GM12878 (cell line): ENCODE measurements at regions not wholly inside any gene's neighbourhood (a gene's known extent, or its start where the extent isn't known, plus 50 kb on each side); places are given as distances from the start of the nearest gene placed in this dataset.

Experiments used
- ATAC-seq: fragments of 200-7000 bp; cut with Tn5 transposase; 3 replicates; pipeline ENCODE4 v1.9.1; 2020; ENCODE audit warnings: mild to moderate bottlenecking, moderate library complexity
- BruUV-seq: library from RNA; stranded (reverse); fragments of 400-500 nt; replicated peaks from 2 replicates; lab custom pipeline; 2021; lab: Mats Ljungman, UMichigan
- CTCF ChIA-PET: fragments of 300-600 bp; sonication (Branson Sonifier 250); formaldehyde crosslinking; extraction: SDS; loops from one replicate; lab custom pipeline; 2021; ENCODE audit warnings: inconsistent platforms; lab: Yijun Ruan, JAX
- POLR2A ChIA-PET: fragments of 350-600 bp; formaldehyde crosslinking; extraction: SDS; loops from one replicate; lab custom pipeline; 2021; ENCODE audit warnings: inconsistent platforms; lab: Charles Lee
- RAD21 ChIA-PET: fragments of 300-600 bp; sonication (Branson Sonifier 250); formaldehyde crosslinking; loops from one replicate; lab custom pipeline; 2023; ENCODE audit warnings: antibody characterized with exemption; ENCODE audit not compliant: unreplicated experiment; lab: Charles Lee
- SMC1A ChIA-PET: fragments of 300-600 bp; sonication (Branson Sonifier 250); formaldehyde crosslinking; loops from one replicate; lab custom pipeline; 2023; ENCODE audit not compliant: unreplicated experiment, uncharacterized antibody; lab: Charles Lee
- DNase-seq: peaks from one replicate; pipeline ENCODE4 v3.0.0-alpha.2; 2011; ENCODE audit warnings: low read depth, low spot score
- FAIRE-seq: peaks from 3 replicates; lab custom pipeline; 2011; peaks lifted over from hg19 to GRCh38; lab: Jason Lieb, UNC
- H2AFZ ChIP-seq: 2 replicates; pipeline ENCODE4 v1.6.0; 2011; ENCODE audit warnings: low read depth, low read length, control low read depth; ENCODE audit not compliant: control insufficient read depth
- H3K27ac ChIP-seq: 2 replicates; pipeline ENCODE4 v1.5.1; 2011; ENCODE audit warnings: control low read depth; ENCODE audit not compliant: control insufficient read depth, insufficient read depth
- H3K27me3 ChIP-seq, 2 experiments: replicated peaks in 1 of 2; 2 replicates each; pipeline versions ENCODE4 v1.6.0 to v1.6.1; 2011; ENCODE audit warnings: low read length in 1 of 2; ENCODE audit not compliant: control insufficient read depth in 2 of 2, insufficient read depth in 2 of 2
- H3K36me3 ChIP-seq, 2 experiments: 2 replicates each; pipeline ENCODE4 v1.5.1; 2011; ENCODE audit warnings: low read length in 1 of 2; ENCODE audit not compliant: control insufficient read depth in 2 of 2, insufficient read depth in 2 of 2
- H3K4me1 ChIP-seq: 2 replicates; pipeline ENCODE4 v1.6.1; 2011; ENCODE audit warnings: mild to moderate bottlenecking, low read length, moderate library complexity, mixed read lengths; ENCODE audit not compliant: control insufficient read depth, insufficient read depth
- H3K4me2 ChIP-seq: 2 replicates; pipeline ENCODE4 v1.6.0; 2011; ENCODE audit warnings: control low read depth; ENCODE audit not compliant: control insufficient read depth, insufficient read depth
- H3K4me3 ChIP-seq: fragments of 200-600 bp; sonication (generic); 2 replicates; pipeline ENCODE4 v1.5.1; 2016
- H3K79me2 ChIP-seq: 2 replicates; pipeline ENCODE4 v1.6.0; 2011; ENCODE audit warnings: low read length; ENCODE audit not compliant: control insufficient read depth, insufficient read depth
- H3K9ac ChIP-seq: 2 replicates; pipeline ENCODE4 v1.8.0; 2011; ENCODE audit warnings: low read length, control low read depth, mixed read lengths; ENCODE audit not compliant: control insufficient read depth, insufficient read depth
- H3K9me3 ChIP-seq: replicated peaks from 3 replicates; pipeline ENCODE4 v1.5.1; 2011; ENCODE audit warnings: mild to moderate bottlenecking, low read length; ENCODE audit not compliant: control insufficient read depth, insufficient read depth
- H4K20me1 ChIP-seq: 2 replicates; pipeline ENCODE4 v1.6.0; 2011; ENCODE audit not compliant: control insufficient read depth, insufficient read depth
- CBFB ChIP-seq: IDR thresholded peaks from 2 replicates; pipeline ENCODE4 v1.6.1; 2016; ENCODE audit warnings: antibody characterized with exemption, low read depth
- CEBPB ChIP-seq, 2 experiments: fragments of 150-350 bp in 1 of 2; IDR thresholded peaks; 2 replicates each; pipeline ENCODE4 v1.6.1; 2012 to 2014; ENCODE audit warnings: low read depth in 2 of 2, low read length in 2 of 2, borderline replicate concordance in 1 of 2, inconsistent platforms in 1 of 2
- PML ChIP-seq: IDR thresholded peaks from 2 replicates; pipeline ENCODE4 v1.6.1; 2012; ENCODE audit warnings: low read length, inconsistent platforms
- STAT1 ChIP-seq: fragments of 450-650 bp; conservative IDR thresholded peaks from 2 replicates; pipeline ENCODE4 v1.6.1; 2014; ENCODE audit warnings: antibody characterized with exemption, mild to moderate bottlenecking
- WGBS: methylation state at CpG from one replicate; pipeline ENCODE4 v1.1.6; 2016; ENCODE audit warnings: low lambda C conversion rate; ENCODE audit not compliant: insufficient replicate concordance, insufficient coverage; ENCODE audit errors: missing lambda C conversion rate; 5-methylcytosine and 5-hydroxymethylcytosine counted together
- in situ Hi-C: fragments of 300-500 bp; cut with MboI; formaldehyde crosslinking; loops from 9 replicates; pipeline ENCODE4 v1.14.3; 2018; ENCODE audit warnings: mixed read lengths
- intact Hi-C: fragments of 100-400 bp; cut with micrococcal nuclease; formaldehyde crosslinking; loops from one replicate; pipeline ENCODE4 v1.14.2; 2022; ENCODE audit not compliant: unreplicated experiment
- TF ChIP-seq, protein P1 (sequence below): fragments of 450-650 bp; formaldehyde crosslinking; IDR thresholded peaks from 2 replicates; pipeline ENCODE4 v1.4.0; 2020; ENCODE audit warnings: mild to moderate bottlenecking, moderate library complexity
- TF ChIP-seq, protein P2 (sequence below): IDR thresholded peaks from 2 replicates; pipeline ENCODE4 v1.6.1; 2012; ENCODE audit warnings: low read depth, low read length, improper control_type of control experiment

DNA sequence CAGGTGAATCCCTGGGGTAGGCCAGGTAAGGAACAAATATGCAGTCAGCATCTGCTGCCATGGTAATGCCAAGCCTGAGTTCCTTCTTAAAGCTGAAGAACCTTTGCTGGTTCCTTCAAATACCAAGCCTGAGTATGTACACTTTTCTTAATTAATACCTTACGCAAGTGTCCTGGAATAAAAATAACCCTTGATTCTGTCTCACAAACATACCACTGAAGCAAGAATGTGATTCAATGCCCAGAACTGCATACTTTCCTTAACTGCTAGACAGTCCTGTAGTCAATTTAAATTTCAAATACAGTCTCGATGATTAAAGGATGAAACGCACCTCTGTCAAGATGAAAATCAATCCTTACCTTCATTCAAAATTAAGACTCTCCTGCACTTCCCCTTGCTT lies 634.0 kb upstream of the CHRM3 start (continued):
- TF ChIP-seq, protein P1, sequence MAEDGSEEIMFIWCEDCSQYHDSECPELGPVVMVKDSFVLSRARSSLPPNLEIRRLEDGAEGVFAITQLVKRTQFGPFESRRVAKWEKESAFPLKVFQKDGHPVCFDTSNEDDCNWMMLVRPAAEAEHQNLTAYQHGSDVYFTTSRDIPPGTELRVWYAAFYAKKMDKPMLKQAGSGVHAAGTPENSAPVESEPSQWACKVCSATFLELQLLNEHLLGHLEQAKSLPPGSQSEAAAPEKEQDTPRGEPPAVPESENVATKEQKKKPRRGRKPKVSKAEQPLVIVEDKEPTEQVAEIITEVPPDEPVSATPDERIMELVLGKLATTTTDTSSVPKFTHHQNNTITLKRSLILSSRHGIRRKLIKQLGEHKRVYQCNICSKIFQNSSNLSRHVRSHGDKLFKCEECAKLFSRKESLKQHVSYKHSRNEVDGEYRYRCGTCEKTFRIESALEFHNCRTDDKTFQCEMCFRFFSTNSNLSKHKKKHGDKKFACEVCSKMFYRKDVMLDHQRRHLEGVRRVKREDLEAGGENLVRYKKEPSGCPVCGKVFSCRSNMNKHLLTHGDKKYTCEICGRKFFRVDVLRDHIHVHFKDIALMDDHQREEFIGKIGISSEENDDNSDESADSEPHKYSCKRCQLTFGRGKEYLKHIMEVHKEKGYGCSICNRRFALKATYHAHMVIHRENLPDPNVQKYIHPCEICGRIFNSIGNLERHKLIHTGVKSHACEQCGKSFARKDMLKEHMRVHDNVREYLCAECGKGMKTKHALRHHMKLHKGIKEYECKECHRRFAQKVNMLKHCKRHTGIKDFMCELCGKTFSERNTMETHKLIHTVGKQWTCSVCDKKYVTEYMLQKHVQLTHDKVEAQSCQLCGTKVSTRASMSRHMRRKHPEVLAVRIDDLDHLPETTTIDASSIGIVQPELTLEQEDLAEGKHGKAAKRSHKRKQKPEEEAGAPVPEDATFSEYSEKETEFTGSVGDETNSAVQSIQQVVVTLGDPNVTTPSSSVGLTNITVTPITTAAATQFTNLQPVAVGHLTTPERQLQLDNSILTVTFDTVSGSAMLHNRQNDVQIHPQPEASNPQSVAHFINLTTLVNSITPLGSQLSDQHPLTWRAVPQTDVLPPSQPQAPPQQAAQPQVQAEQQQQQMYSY (CRISPR knock-in tag): no peak
- no peak for TF ChIP-seq CEBPB (IDR thresholded peaks at IDR 0.05; ENCODE audit: borderline replicate concordance in 1 of 2, low read depth in 2 of 2, low read length in 2 of 2)

DNA sequence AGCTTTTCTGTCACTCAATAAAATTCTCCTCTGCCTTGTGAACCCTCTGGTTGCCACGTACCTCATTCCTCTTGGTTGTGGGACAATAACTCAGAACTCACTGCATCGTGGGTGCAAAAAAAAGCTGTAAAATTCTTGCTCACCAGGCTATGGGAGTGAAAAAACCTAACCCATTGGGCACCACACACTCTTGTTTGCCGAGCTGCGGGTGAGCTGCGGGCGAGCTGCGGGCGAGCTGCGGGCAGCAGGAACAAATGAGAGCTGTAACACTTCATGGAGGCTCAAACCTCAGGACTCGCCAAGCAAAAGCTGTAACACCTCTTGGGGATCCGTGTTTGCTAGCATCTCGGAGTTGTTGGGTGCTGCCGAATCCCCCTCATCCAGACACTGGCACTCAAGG lies 641.3 kb upstream of the CHRM3 start:
- CTCF ChIA-PET: no interaction called here
- SMC1A ChIA-PET: no interaction called here
- intact Hi-C loops: no loop called here
- no TSS peak for BruUV-seq
- H3K4me2 ChIP-seq: no peak overlapping the region
- no peaks in the 10 kb centered on the region for H4K20me1 ChIP-seq
- no peaks in the 10 kb centered on the region; the same call in 2 of the 3 replicates for H3K9me3 ChIP-seq
- no peak overlapping the region for H3K27ac ChIP-seq
- no peak for FAIRE-seq
- no peak overlapping the region for H3K4me3 ChIP-seq
- DNase-seq: no peak
- RAD21 ChIA-PET: no interaction called here
- H3K9ac ChIP-seq: no peak overlapping the region
- 45% methylated on average over 13 of the region's 13 CpGs for WGBS
- H3K36me3 ChIP-seq: no peaks in the 10 kb centered on the region
- POLR2A ChIA-PET: no interaction called here
- H3K4me1 ChIP-seq: no peaks in the 10 kb centered on the region
- no peaks in the 10 kb centered on the region for H3K27me3 ChIP-seq
- no peaks in the 10 kb centered on the region for H3K79me2 ChIP-seq
- no peak overlapping the region for H2AFZ ChIP-seq
- in situ Hi-C loops: no loop called here
- ATAC-seq: no peak
- TF ChIP-seq CBFB: no peak
- no peak for TF ChIP-seq PML
- TF ChIP-seq, protein P2, sequence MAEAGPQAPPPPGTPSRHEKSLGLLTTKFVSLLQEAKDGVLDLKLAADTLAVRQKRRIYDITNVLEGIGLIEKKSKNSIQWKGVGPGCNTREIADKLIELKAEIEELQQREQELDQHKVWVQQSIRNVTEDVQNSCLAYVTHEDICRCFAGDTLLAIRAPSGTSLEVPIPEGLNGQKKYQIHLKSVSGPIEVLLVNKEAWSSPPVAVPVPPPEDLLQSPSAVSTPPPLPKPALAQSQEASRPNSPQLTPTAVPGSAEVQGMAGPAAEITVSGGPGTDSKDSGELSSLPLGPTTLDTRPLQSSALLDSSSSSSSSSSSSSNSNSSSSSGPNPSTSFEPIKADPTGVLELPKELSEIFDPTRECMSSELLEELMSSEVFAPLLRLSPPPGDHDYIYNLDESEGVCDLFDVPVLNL: no peak
- TF ChIP-seq STAT1: no peak
- TF ChIP-seq, all 136 proteins: peak for 0
